ENCODE measurements at regions not wholly inside any gene's neighbourhood (a gene's known extent, or its start where the extent isn't known, plus 50 kb on each side); places are given as distances from the start of the nearest gene placed in this dataset.
"Not testable (repeated sequence)": the region's sequence is repeated elsewhere in the genome, so short reads cannot be mapped to it uniquely, and the experiment has no call there.

DNA sequence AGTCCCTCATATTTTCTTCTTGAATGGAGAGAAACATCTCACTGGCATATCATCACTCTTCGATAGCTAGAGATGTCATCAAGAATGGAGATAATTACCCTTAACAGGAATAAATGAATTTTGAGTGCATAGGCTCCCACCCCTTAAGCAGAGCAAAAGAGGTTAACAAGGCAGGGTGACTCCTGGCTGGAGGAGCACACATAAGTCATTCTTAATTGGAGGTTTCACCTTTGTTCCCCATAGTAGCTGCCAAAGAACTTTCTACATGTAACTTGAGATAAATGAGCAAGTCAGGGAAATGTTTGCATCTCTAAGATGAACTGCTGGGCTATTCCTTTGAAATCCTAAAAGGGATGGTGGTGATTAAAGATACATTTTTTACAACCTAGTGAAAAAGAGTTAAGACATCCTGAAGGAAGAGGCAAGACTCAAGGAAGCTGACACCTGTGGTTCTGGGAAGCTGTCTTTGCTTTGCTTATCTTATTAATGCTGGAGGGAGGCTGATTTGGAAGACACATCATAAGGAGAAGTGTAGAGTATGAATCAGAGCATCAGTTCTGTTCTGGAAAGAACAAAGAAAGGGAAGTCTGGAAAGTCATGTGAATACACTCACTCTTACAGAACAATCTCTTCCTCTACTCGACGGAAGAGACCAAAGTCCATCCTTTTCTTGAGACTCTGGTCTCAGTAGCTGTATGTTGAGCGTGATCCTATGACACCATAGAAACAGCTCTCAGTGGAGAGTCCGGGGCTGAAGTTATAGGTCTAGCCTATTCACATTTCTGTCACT lies 326.3 kb downstream of the OSTF1 start:
- no peak for DNase-seq

DNA sequence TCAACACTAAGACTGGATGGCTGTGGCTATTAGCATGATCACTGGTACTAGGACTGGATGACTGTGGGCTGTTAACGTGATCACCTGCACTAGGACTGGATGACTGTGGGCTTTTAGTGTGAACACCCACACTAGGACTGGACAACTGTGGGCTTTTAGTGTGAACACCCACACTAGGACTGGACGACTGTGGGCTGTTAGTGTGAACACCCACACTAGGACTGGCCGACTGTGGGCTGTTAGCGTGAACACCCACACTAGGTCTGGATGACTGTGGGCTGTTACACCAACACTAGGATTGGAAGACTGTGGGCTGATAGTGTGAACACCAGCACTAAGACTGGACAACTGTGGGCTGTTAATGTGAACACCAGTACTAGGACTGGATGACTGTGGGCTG lies 329.2 kb downstream of the OSTF1 start:
- DNase-seq, result no peak

DNA sequence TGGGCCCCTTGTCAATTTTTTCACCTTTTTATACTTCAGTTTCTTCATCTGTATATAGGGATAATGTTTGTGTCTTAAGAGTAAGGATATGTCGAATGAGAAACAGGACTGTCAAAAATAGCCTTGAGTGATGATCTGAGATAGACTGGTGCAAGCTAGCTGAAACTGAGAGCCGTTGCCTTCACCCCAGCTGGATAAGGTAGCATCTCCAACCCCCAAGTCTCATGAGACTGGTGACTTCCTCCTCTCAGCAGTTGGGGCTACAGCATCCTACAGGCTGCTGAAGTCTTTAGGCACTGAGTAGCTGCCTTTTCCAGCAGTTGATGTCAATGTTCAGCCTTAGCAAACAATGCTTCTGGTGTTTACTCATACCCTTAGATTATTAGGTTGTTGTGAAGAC lies 330.2 kb downstream of the OSTF1 start:
- DNase-seq, result no peak

DNA sequence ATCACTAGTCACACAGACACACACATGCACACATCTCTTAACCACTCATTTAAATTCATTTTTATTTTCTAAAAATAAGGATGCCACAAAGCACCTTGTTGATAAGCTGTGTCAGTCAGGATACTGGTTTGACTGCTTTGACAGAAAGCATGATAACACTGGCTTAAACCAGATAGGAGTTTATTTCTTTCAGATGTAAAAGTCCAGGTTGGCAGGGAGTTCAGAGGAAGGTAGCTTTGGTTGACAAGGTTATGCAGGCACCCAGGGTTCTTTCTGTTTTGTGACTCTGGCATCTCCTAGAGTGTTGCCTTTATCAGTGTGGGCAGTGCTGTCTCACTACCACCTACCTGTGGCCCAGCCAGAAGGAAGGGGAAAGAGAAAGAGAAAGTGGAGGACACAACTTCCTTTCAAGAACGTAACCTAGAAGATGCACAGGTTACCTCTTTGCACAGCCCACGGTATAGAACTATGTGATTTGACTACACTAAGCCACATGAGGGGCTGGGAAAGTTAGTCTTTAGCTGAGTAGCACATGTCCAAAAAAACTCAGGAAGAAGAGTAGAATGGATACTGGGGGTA lies 334.7 kb downstream of the OSTF1 start:
- no peak for DNase-seq

DNA sequence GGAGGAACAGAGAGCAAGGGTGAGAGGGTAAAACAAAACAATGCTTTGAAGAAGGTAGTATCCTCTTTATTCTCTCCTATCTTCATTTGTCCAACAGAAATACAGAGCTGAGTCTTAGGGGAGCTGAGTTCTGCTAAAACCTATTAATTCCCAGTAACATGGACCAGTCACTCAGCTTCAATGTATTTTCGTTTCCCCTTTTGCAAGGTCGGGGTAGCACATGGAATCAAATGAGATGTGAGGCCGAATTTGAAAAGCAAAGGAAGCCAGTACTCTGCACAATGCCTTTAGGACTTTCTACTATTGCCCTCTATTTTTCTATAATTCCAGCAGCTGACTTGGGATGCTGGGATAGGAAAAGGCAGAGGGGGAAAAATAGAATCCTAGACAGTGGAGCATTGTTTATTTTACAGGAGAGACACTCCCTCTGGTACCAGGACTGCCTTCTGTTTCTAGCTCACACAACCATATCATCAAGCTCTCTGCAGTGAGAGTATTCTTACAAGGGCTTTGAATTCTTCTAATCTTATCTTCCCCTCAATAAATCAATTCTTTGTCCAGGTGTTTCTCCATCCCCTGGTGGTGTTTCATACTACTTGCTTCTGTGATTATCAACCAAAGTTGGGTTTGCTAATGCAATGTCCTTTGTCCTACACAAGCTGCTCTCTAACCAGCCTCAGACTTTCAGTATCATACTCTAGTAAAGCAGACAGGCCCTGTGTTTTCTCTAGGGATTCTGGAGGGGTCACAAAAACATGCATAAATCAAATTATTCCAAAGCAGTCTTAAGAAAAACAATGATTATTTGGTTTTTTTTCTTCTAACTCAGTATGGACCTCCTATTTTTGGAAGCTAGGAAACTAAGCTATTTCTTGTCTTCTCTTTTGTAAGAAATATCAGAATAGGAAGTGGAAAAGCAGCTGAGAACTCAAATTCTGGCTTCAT lies 341.5 kb downstream of the OSTF1 start:
- no peak for DNase-seq

DNA sequence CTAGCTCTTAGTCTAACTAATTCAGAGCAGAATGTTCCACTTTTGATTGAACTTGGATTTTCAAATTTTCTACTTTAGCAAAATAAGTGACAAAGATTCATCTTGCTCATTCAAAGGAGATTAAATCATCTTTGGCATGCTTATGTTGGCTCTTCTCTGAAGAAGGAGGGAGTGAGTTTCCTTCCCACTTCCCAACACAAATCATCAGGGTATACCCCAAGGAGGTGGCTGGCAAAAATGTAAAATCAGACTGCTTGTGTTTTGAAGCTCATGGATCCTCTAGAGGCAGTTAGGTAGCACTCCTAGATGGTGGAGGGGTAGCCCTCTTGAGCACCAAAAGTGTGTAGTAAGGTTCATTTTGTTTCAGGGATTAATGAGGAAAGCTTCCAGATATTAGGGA lies 343.1 kb downstream of the OSTF1 start:
- no peak for DNase-seq

DNA sequence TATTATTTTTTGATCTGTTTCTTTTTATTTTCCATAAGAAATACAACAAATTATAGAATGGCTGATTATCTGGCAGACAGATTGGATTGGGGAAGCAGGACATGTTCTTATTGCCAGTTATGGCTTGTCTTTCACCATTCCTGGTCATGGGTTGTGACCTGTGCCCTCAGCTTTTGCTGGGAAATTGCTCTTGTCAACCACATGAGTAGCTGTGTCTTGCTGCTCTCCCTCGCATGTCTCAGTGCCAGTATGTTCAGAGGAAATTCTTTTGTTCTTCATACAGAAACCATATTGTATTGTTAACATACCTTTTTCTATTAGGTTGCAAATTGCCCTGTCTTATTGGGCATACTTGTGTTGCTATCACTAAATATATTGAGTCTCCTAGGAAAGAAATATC lies 344.1 kb downstream of the OSTF1 start:
- DNase-seq, result no peak

DNA sequence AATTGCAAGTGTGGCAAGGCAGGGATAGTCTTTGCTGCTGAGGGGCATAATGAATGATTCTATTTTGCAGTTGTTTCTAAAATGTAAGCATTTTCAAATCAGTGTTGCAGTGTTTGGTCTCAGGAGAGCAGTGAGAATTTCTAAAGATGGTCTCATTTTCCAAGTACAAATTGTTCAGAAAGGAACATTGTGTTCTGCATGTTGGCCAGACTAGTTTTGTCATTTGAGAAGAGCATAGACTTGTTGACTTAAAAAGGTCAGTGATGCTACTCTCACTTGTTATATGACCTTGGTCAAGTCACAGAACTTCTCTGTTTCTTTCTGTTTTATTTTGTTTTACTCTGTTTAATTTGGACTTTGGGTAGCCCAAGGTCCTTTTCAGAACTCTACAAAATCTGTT lies 344.6 kb downstream of the OSTF1 start:
- no peak for DNase-seq

DNA sequence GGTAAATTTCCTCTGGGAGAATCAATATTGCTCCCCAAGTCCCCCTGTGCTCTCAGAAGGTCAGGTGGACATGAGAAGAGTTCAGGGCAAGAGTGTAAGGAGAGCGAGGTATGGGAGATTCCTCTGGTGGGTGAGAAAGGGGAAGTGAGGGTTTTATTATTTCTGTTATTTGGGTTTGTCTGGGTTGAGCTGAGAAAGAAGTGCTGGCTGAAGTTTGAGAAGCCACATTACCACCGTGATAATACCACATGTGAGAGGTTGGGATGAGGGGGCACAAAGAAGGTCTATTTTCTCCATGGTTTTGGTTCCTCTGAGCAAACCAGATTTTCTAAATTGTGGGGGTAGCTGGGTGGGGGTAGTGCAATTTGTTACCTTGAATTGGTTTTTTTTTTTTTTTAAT lies 350.4 kb downstream of the OSTF1 start:
- no peak for DNase-seq

DNA sequence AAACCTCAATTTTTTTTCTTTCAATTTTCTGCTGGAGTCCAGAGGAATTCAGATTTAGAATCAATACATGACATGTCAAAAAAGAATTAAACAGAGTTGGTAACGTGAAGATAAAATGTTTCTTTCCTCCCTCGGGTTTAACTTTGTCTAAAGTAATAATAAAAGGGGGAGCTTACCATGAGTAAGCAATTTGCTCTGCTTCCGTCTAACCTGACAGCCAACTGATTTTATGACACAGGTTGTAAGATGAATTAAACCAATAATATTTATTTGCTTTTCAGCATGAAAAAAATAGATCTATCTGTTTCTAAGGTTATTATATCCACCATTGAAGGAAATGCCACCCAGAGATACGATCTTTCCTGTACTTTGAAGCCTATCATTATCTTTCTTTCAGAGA lies 352.6 kb downstream of the OSTF1 start:
- no peak for DNase-seq

DNA sequence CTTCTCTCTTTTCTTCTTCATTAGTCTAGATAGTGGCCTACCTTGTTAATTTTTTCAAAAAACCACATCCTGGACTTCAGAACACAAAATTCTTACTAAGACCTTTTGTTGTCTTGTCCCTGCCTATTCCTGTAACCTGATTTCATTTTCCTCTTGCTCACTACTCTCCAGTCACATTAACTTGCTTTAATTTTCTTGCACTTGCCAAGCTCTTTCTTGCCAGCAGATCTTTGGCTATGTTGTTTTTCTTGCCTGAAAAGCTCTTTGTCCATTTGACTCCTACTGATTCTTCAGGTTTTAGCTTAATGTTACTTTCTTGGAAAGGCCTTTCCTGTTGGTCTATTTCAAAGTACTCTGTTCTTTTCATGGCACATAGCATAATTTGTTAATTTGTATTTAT lies 356.8 kb downstream of the OSTF1 start:
- no peak for DNase-seq

DNA sequence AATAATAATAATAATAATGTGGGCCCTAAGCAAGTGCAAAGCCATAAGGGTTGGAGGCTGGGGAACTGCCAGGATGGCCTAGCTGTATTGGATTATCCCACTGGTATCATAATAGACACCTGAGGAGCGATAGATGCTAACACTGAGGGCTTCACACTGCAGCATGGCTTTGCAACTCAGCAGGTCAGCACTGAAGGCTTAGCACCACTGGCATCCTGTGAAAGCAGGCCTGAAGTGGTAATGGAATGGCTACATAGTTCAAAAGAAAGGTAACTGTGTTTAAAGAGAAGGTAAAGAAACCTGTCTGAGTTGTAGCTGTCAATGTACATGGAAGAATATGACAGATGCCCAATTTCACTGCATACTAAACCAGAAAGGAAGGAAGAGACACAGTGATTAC lies 359.0 kb downstream of the OSTF1 start:
- DNase-seq, result no peak

DNA sequence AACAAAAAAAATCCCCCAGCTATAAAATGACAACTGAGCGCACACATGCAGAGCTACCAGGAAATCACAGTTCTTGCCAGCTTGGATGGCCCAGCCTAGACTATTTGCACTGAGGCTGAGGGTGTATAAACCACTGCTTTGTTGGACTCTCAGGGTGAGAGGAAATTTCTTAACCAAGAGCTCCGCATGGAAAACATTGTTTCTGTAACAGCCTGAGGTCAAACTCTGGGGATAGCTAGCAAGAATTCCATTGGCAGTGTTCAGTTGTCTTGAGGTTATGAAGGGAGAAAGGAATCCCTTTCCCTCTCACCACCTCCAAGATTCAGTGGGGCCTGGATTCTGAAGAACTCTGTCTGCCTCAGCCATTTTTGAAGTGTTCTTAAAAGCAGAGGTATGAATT lies 360.0 kb downstream of the OSTF1 start:
- no peak for DNase-seq

DNA sequence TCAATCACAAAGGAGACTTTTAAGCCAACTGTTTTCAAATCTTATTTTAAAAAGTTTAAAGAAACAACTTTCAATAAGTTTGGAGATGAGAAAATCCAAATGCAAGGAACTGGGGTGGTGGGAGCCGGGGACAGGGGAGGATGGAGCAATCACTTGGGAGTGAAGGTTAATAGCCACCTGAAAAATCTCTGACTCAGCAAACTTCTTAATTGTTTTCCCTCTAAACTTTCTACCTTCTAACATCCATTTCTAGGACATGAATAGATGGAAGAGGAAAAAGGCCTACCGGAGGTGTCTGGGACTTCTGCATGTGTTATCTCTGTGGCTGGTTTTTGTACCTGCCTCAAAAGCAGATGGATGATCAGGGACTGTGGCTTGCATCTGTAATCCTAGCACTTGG lies 360.6 kb downstream of the OSTF1 start:
- no peak for DNase-seq

DNA sequence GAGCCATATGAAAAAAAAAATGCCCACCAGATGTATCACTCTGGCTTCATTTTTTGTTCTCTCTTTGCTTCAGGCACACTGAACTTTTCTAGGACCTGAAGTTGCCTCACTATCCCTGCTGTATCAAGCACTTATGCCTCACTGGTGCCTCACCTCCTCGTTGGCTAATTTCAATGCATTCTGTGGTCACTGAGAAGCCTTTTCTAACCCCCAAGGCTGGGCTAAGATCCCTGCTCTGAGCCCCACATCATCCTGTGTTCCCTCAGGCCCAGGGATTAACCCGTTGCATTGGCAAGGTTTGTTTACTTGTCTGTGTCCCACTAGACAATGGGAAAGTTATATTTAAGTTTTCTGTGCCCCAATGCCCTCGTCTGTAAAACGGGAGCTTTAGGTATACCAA lies 362.7 kb downstream of the OSTF1 start:
- no peak for DNase-seq

DNA sequence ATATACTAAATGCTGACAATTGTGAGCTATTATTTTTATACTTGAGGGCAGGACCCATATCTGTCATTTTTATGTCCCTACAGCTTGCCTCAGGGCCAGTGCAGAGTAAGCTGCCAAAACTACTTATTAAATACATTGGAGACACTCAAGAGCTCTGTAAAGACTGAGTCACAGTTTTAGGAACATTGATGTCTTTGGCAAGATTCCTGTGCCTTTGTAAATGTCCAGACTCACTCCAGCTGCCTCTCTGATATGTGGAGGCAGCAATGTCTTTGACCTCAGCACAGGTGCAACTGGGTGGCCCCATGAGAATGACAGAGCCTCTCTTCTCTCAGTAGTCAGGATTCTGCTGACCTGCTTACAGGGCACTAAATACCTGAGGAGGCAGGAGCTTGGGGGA lies 363.2 kb downstream of the OSTF1 start:
- no peak for DNase-seq

DNA sequence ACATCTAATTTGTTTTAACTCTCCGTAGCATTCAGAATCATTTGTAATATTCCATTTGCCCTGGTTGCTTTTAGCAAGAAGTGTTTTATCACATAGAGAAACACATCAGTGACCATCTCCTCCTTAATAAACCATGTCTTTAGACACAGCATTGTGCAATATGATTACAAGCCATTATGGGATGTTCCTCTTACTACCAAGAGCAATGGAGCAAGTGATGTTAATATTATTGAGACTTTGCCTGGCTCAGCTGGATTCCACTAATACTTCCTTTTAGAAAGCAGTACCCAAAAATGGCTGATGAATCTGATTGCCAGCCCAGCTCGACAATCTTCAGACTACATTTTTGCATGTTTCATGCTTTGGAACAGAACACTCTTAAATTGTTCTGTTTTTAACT lies 364.2 kb downstream of the OSTF1 start:
- DNase-seq, result no peak

DNA sequence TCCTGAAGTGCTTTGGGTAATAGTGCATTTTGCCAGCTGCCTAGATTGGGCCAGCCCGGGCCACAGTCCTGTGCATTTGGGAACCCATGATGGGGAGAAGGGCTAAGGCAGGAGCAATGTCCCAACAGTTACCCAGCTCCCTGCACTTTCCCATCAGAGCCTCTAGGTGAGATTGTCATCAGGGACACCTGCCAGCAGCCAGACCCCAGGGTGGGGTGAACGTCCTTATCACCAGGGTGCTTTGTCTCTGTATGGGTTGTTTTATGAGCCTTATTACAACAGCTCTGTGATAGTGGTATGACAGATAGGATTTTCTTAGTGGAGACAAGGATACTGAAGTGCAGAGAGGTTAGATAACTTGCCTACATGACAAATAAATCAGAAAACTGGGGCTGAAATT lies 365.7 kb downstream of the OSTF1 start:
- no peak for DNase-seq

DNA sequence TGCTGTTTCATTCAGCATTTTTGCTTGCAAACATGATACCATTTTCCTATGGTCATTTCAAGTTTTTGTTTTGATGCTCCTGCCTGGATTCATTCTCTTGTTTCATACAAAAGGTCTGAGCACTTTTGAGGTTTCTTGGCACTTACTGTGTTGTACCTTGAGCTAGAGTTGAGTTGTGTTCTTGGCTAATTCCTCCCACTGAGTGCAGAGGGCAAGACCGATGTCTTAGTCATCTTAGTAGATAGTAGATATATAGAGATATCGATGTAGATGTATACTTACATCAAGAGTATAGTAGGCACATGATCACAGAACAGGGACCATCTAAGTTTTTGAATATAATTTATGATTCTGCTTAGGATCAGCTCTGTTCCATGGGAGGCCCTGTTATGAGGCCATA lies 366.6 kb downstream of the OSTF1 start:
- DNase-seq, result no peak

DNA sequence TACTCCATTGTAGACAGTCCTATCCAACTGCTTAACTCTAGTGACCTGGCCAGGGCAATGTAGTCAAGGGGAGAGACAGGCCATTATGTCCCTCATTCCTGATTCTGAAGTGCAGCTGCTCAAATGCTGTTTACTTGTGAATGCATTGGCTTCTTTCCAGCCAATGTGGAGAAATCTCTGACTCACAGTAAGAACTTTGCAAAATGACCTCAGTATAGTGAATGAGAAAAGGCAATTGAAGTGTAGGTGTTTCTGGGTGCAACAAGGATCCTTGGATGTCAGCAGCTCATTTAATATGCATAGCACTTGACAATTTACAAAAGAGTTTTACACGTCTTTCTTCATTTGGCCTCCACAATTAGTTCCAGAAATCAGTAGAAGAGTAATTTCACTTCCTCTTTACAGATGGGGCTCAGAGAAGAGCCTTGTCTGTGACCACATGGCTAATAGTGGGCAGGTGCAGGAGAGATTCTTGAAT lies 367.2 kb downstream of the OSTF1 start:
- DNase-seq, result no peak

DNA sequence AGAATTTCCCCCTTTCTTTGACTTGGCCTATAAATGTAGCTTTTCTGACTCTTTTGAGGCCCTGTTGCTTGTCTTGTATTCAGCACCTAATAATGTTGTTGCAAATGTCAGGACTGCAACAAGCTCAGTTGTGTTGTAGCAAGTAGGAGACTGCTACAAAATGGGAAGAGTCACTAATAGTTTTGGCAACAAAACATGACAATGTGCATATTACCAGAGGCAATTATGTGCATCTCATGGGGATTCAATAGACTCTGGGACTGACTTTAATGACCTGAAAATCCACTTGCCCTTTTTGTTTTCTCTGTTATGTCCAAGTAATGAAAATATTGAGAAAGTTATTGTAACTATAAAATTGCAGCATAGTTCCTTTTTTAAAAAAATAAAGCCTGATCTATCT lies 368.4 kb downstream of the OSTF1 start:
- DNase-seq, result no peak

DNA sequence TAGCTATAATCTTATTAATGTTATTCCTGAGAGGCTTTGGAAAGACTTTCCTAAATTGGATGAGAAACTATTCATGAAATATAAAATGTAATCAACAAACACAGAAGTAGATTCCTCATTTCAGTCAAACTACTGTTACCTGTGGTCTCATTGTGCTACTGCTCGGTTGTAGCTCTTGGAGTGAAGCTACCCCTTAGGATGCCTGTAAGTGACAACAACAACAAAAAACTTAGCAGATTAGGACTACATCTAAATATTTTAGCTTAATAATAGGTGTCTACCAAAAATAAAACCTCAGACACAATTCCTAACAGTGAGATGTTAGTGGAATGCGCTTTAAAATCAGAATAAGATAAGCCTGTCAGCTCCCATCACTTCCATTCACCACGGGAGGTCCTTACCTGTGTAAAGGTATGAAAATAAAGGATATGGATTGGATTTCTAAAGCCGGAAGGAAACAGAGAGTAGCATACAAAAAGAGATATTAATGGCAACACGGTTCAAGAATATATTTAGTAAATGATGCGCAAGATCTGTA lies 369.2 kb downstream of the OSTF1 start:
- DNase-seq, result no peak

DNA sequence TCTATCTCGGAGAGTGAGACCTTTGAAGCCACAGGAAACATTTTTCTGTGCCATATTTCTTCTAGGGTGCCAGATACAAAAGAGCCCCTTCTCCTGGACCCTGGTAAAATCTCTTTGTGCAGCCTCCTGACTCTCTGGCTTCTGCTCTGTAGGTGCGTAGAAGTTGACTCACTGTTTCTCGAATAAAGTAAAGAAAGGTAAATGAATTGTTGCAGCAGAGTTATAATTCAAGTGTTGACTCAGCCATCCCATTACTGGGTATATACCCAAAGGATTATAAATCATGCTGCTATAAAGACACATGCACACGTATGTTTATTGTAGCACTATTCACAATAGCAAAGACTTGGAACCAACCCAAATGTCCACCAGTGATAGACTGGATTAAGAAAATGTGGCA lies 371.0 kb downstream of the OSTF1 start:
- DNase-seq, result not testable (repeated sequence)

DNA sequence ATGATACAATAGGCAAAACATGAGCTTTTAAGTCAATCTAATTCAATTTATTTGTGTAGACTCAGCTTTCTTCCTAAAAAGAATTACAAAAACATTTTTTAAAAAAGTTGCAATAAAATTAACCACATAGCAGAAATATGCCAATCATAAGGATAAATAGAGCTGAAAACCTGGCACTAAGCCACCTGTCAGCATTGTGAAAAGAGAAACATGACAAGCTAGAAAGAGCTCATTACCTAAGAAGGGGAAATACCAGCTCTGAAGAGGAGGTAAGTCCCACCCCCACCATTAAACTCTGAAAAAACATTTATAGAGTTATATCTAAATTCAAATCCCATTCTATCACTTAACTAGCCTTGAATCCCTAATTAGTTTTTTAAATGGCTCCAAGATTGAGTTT lies 372.9 kb downstream of the OSTF1 start:
- no peak for DNase-seq
